ENCODE measurements at regions not wholly inside any gene's neighbourhood (a gene's known extent, or its start where the extent isn't known, plus 50 kb on each side); places are given as distances from the start of the nearest gene placed in this dataset.

- TF ChIP-seq ZNF124 (CRISPR knock-in tag; IDR thresholded peaks at IDR 0.05) (no peak), EED (CRISPR knock-in tag; IDR thresholded peaks at IDR 0.05) (no peak), WIZ (CRISPR knock-in tag; IDR thresholded peaks at IDR 0.05) (no peak), ZNF225 (CRISPR knock-in tag; IDR thresholded peaks at IDR 0.05) (no peak), AKAP8 (CRISPR knock-in tag; IDR thresholded peaks at IDR 0.05) (no peak), ZNF10 (CRISPR knock-in tag; IDR thresholded peaks at IDR 0.05; ENCODE audit: borderline replicate concordance, low read depth) (no peak), ZNF737 (CRISPR knock-in tag; IDR thresholded peaks at IDR 0.05; ENCODE audit: borderline replicate concordance) (no peak)
- ATAC-seq (no peak), DNase-seq (ENCODE audit: low spot score) (no peak), FAIRE-seq (no peak)
- no peaks in the 10 kb centered on the region for H4K20me1 ChIP-seq (ENCODE audit: insufficient read depth, low read length)
- no peak overlapping the region for H3K27ac ChIP-seq (ENCODE audit: extremely low read length, insufficient read depth, low read length)
- no peak overlapping the region for H2AFZ ChIP-seq (ENCODE audit: low read length)
- no peak overlapping the region for H3K4me3 ChIP-seq (replicated peaks in 1 of 3; ENCODE audit: insufficient read depth in 1 of 3, low read depth in 2 of 3, low read length in 3 of 3)
- no peaks in the 10 kb centered on the region for H3K9me3 ChIP-seq (ENCODE audit: low read length)
- H3K27me3 ChIP-seq (ENCODE audit: control insufficient read depth in 1 of 2, insufficient read depth in 2 of 2, low read length in 2 of 2): no peaks in the 10 kb centered on the region
- no peaks in the 10 kb centered on the region for H3K79me2 ChIP-seq (ENCODE audit: insufficient read depth, low read length)
- POLR2A ChIA-PET: no interaction called here
- intact Hi-C loops (cut with micrococcal nuclease; ENCODE audit: unreplicated experiment) (no loop called here), in situ Hi-C loops (cut with HindIII; ENCODE audit: extremely low pct_ligation_motif_present, low pct_unique_long_range_greater_than_20kb) (no loop called here)
- no peak overlapping the region for H3K4me2 ChIP-seq (ENCODE audit: low read depth, low read length)
- CTCF ChIA-PET (ENCODE audit: low intra/inter-chr PET ratio, low total read pairs): no interaction called here
- WGBS (ENCODE audit: low lambda C conversion rate): 3% methylated on average over 1 of the region's 1 CpG
- H3K9ac ChIP-seq (ENCODE audit: insufficient read depth, low read depth, low read length): no peak overlapping the region
- H3K4me1 ChIP-seq (ENCODE audit: insufficient read depth, low read length): no peaks in the 10 kb centered on the region
- BruUV-seq (replicated peaks): no TSS peak
- no peaks in the 10 kb centered on the region for H3K36me3 ChIP-seq (replicated peaks in 1 of 2; ENCODE audit: control insufficient read depth in 1 of 2, insufficient read depth in 2 of 2, low read length in 2 of 2)
Observed at GRCh38 chr3:162125790-162126189, 629.2 kb downstream of the OTOL1 start.

DNA sequence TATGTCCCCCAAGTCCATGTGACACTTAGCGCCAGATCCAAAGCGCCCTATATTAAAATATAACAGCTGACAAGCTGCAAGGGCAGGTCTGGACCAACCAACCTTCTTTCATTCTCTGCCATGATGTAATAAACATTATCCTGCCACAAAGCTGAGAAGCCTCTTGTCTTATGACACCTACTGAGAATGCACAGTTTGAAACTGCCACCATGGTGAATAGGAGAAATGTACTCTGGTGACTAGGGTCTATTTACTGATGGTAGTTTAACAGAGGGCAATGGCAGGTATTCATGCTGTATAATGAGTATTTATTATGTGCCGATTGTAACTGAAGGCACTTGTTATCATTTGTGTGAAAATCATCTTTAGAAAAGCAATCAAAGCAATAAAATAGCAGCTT lies 634.0 kb downstream of the OTOL1 start:
- Histone ChIP-seq H4K20me1 (ENCODE audit: insufficient read depth, low read length) (no peaks in the 10 kb centered on the region), H2AFZ (ENCODE audit: low read length) (no peak overlapping the region), H3K36me3 (replicated peaks in 1 of 2; ENCODE audit: control insufficient read depth in 1 of 2, insufficient read depth in 2 of 2, low read length in 2 of 2) (no peaks in the 10 kb centered on the region), H3K27ac (ENCODE audit: extremely low read length, insufficient read depth, low read length) (no peak overlapping the region), H3K9me3 (ENCODE audit: low read length) (no peaks in the 10 kb centered on the region), H3K4me1 (ENCODE audit: insufficient read depth, low read length) (no peaks in the 10 kb centered on the region), H3K4me3 (replicated peaks in 1 of 3; ENCODE audit: insufficient read depth in 1 of 3, low read depth in 2 of 3, low read length in 3 of 3) (no peak overlapping the region), H3K79me2 (ENCODE audit: insufficient read depth, low read length) (no peaks in the 10 kb centered on the region), H3K27me3 (ENCODE audit: control insufficient read depth in 1 of 2, insufficient read depth in 2 of 2, low read length in 2 of 2) (no peaks in the 10 kb centered on the region), H3K9ac (ENCODE audit: insufficient read depth, low read depth, low read length) (no peak overlapping the region), H3K4me2 (ENCODE audit: low read depth, low read length) (no peak overlapping the region)
- WGBS (ENCODE audit: low lambda C conversion rate): 3% methylated on average over 3 of the region's 3 CpGs
- no TSS peak for BruUV-seq (replicated peaks)
- POLR2A ChIA-PET: no interaction called here
- ATAC-seq (no peak), DNase-seq (ENCODE audit: low spot score) (no peak), FAIRE-seq (no peak)
- in situ Hi-C loops (cut with HindIII; ENCODE audit: extremely low pct_ligation_motif_present, low pct_unique_long_range_greater_than_20kb) (no loop called here), intact Hi-C loops (cut with micrococcal nuclease; ENCODE audit: unreplicated experiment) (no loop called here)
- CTCF ChIA-PET (ENCODE audit: low intra/inter-chr PET ratio, low total read pairs): no interaction called here
- TF ChIP-seq NFE2L1 (CRISPR knock-in tag; IDR thresholded peaks at IDR 0.05; ENCODE audit: borderline replicate concordance): no peak
- no peak for TF ChIP-seq ZNF10 (CRISPR knock-in tag; IDR thresholded peaks at IDR 0.05; ENCODE audit: borderline replicate concordance, low read depth)
- TF ChIP-seq ZNF253 (CRISPR knock-in tag; IDR thresholded peaks at IDR 0.05; ENCODE audit: borderline replicate concordance): no peak
- no peak for TF ChIP-seq HNRNPL (IDR thresholded peaks at IDR 0.05; ENCODE audit: low read depth, low read length)
- no peak for TF ChIP-seq RBAK (CRISPR knock-in tag; IDR thresholded peaks at IDR 0.05)
- no peak for TF ChIP-seq NCOA1 (CRISPR knock-in tag; IDR thresholded peaks at IDR 0.05)
- no peak for TF ChIP-seq ZNF792 (CRISPR knock-in tag; IDR thresholded peaks at IDR 0.05)
- TF ChIP-seq, protein P1, sequence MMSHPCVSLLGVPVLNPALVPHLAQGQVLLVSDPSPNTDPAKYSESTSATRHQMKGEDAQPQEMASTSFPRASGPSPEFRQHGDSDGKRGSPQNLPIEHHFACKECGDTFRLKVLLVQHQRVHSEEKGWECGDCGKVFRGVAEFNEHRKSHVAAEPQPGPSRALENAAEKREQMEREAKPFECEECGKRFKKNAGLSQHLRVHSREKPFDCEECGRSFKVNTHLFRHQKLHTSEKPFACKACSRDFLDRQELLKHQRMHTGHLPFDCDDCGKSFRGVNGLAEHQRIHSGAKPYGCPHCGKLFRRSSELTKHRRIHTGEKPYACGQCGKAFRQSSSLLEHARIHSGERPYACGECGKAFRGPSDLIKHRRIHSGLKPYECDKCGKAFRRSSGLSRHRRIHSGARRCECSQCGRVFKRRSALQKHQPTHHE (CRISPR knock-in tag; IDR thresholded peaks at IDR 0.05; ENCODE audit: borderline replicate concordance): no peak
- no peak for TF ChIP-seq ZXDC (CRISPR knock-in tag; IDR thresholded peaks at IDR 0.05)
- no peak for TF ChIP-seq ZNF20 (CRISPR knock-in tag; IDR thresholded peaks at IDR 0.05)

Data from HepG2 (cell line).